Pancreas (tissue), 10 donors: ENCODE measurements at regions not wholly inside any gene's neighbourhood (a gene's known extent, or its start where the extent isn't known, plus 50 kb on each side); places are given as distances from the start of the nearest gene placed in this dataset.

Source experiments
- ATAC-seq, 4 donors: fragments of 200-7000 bp; cut with Tn5 transposase; one replicate each; pipeline versions ENCODE4 v1.8.0 to v1.9.1; 2020; ENCODE audit warnings: mild to moderate bottlenecking in 4 of 4, moderate library complexity in 4 of 4
- DNase-seq, 6 donors: peaks; one replicate each; pipeline ENCODE4 v3.0.0-alpha.2; 2020
- FAIRE-seq: peaks from 2 replicates; lab custom pipeline; 2012; peaks lifted over from hg19 to GRCh38; lab: Jason Lieb, UNC
- H3K27ac ChIP-seq, 4 donors: fragments of 200-600 bp; sonication (generic); 1 replicate in 3 of 4; 2 replicates in 1 of 4; pipeline versions ENCODE4 v1.5.0 to v1.8.0; 2020
- H3K27me3 ChIP-seq, 4 donors: fragments of 200-600 bp; one replicate each; pipeline ENCODE4 v1.8.0; 2021
- H3K36me3 ChIP-seq, 3 donors: fragments of 200-600 bp; sonication (generic) in 1 of 3; one replicate each; pipeline versions ENCODE4 v1.5.0 to v1.8.0; 2020 to 2021
- H3K4me1 ChIP-seq, 3 donors: fragments of 200-600 bp; one replicate each; pipeline ENCODE4 v1.8.0; 2021
- H3K4me3 ChIP-seq, 4 donors: fragments of 200-600 bp; sonication (generic) in 2 of 4; one replicate each; pipeline versions ENCODE4 v1.5.0 to v1.8.0; 2020 to 2021
- H3K9me3 ChIP-seq, 4 donors: fragments of 200-600 bp; one replicate each; pipeline ENCODE4 v1.8.0; 2021
- CTCF ChIP-seq, 4 donors: fragments of 200-600 bp; sonication (generic) in 3 of 4; IDR thresholded peaks; one replicate each; pipeline versions ENCODE4 v1.5.0 to v1.8.0; 2021; ENCODE audit warnings: antibody characterized with exemption in 4 of 4
- WGBS, 2 donors: extraction: QIAGEN DNeasy Blood & Tissue Kit; methylation state at CpG; one replicate each; pipeline ENCODE4 v1.1.7; 2013; 5-methylcytosine and 5-hydroxymethylcytosine counted together
- intact Hi-C, 3 donors: fragments of 100-400 bp; cut with DNase I; formaldehyde crosslinking; loops; one replicate each; pipeline versions ENCODE4 v1.11.1 to v1.14.2; 2022
- donor health status: healthy with polysubstance abuse.
- donor health status: DM: no; HTN: no; CAD: no; lungs with moderate emphysema.
- donor health status: DM: no; HTN: no; CAD: no.
- donor health status: control.
- donor health status: control.
- donor health status: Bipolar disorder and iron deficiency.
- donor health status: DM: yes; HTN: yes; CAD: no.
- donor health status: DM: no; HTN: no; CAD: no.
- donor health status: DM: no; HTN: no; CAD: no.
- donor health status: DM: yes; HTN: yes; CAD: no.

GRCh38 chr11:70857894-70858293, 394.5 kb downstream of the SHANK2 start:
- no peaks in the 10 kb centered on the region for H3K36me3 ChIP-seq
- whole genome bisulfite sequencing, 2 donors, result 95 to 96% methylated on average over 3 of the region's 3 CpGs
- no peak overlapping the region for H3K4me3 ChIP-seq
- intact Hi-C loops, result no loop called here
- H3K4me1 ChIP-seq, result no peaks in the 10 kb centered on the region
- H3K27me3 ChIP-seq, result no peaks in the 10 kb centered on the region
- DNase-seq (no peak), ATAC-seq (no peak), FAIRE-seq (no peak)
- no peaks in the 10 kb centered on the region for H3K9me3 ChIP-seq
- no peak for TF ChIP-seq CTCF (IDR thresholded peaks at IDR 0.05)
- H3K27ac ChIP-seq, result no peak overlapping the region

- Histone ChIP-seq H3K4me3 (no peak overlapping the region), H3K9me3 (no peaks in the 10 kb centered on the region), H3K27me3 (no peaks in the 10 kb centered on the region), H3K27ac (no peak overlapping the region), H3K36me3 (no peaks in the 10 kb centered on the region), H3K4me1 (no peaks in the 10 kb centered on the region)
- no peak for TF ChIP-seq CTCF (IDR thresholded peaks at IDR 0.05)
- 92 to 95% methylated on average over 4 of the region's 4 CpGs for WGBS, 2 donors
- intact Hi-C loops, result no loop called here
- DNase-seq (no peak), FAIRE-seq (no peak), ATAC-seq (no peak)
Measured at GRCh38 chr11:70859180-70859579, 393.2 kb downstream of the SHANK2 start.

- Histone ChIP-seq H3K4me1 (no peaks in the 10 kb centered on the region), H3K9me3 (no peaks in the 10 kb centered on the region), H3K36me3 (no peaks in the 10 kb centered on the region), H3K27ac (no peak overlapping the region), H3K4me3 (no peak overlapping the region), H3K27me3 (no peaks in the 10 kb centered on the region)
- TF ChIP-seq CTCF (IDR thresholded peaks at IDR 0.05), result no peak
- FAIRE-seq (no peak), ATAC-seq (no peak), DNase-seq (no peak)
- WGBS, 2 donors, result 83 to 89% methylated on average over 7 of the region's 7 CpGs
- intact Hi-C loops, result no loop called here
Measured at GRCh38 chr11:70860888-70861287, 391.5 kb downstream of the SHANK2 start.

GRCh38 chr11:70861559-70861958, 390.8 kb downstream of the SHANK2 start:
- no peak for DNase-seq
- Histone ChIP-seq H3K27ac (no peak overlapping the region), H3K27me3 (no peaks in the 10 kb centered on the region), H3K9me3 (no peaks in the 10 kb centered on the region), H3K4me1 (no peaks in the 10 kb centered on the region), H3K4me3 (no peak overlapping the region), H3K36me3 (no peaks in the 10 kb centered on the region)
- ATAC-seq, result no peak
- WGBS, 2 donors, result 77 to 81% methylated on average over 2 of the region's 2 CpGs
- TF ChIP-seq CTCF (IDR thresholded peaks at IDR 0.05), result no peak
- no peak for FAIRE-seq
- intact Hi-C loops, result no loop called here

- Histone ChIP-seq H3K27me3 (no peaks in the 10 kb centered on the region), H3K4me1 (no peaks in the 10 kb centered on the region), H3K4me3 (no peak overlapping the region), H3K27ac (no peak overlapping the region), H3K36me3 (no peaks in the 10 kb centered on the region), H3K9me3 (no peaks in the 10 kb centered on the region)
- ATAC-seq (no peak), DNase-seq (no peak), FAIRE-seq (no peak)
- intact Hi-C loops, result no loop called here
- TF ChIP-seq CTCF (IDR thresholded peaks at IDR 0.05), result no peak
- whole genome bisulfite sequencing, 2 donors, result 70 to 76% methylated on average over 6 of the region's 6 CpGs
Measured at GRCh38 chr11:70862093-70862492, 390.3 kb downstream of the SHANK2 start.
